ENCODE measurements at regions not wholly inside any gene's neighbourhood (a gene's known extent, or its start where the extent isn't known, plus 50 kb on each side); places are given as distances from the start of the nearest gene placed in this dataset.
"Not testable (repeated sequence)": the region's sequence is repeated elsewhere in the genome, so short reads cannot be mapped to it uniquely, and the experiment has no call there.

DNA sequence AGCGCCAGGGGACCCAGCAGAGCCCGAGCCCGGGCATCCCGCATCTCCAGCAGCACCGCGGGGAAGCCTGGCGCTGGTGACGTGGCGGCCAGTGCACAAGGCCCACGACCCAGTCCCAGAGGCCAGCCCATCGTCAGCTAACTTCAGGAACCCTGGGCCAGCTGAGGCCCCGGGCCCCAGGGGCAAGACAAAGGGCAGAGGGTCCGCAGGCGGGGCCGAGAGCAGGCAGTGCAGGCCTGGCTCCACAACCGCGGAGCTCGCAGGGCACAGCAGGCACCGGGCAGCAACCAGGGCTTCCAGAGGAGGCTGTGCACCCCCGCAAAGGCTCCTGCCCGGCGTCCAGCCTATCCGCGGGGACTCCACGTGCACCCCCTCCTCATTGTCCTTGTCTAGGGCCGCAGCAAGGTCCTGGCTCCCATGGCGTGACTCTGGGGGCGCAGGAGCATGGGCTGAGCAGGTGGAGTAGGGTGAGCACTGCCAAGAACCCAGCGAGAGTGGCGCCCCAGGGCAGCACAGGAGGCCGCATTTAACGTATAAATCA lies 352.5 kb downstream of the KCNJ18 start:
- DNase-seq; H3K27me3 ChIP-seq (replicated peaks in 2 of 5; ENCODE audit: control insufficient read depth in 4 of 5, insufficient read depth in 5 of 5, low read length in 4 of 5); CTCF ChIA-PET; H3K27ac ChIP-seq (ENCODE audit: insufficient read depth in 1 of 2, low read depth in 1 of 2, low read length in 2 of 2, poor library complexity in 1 of 2, severe bottlenecking in 2 of 2); POLR2A ChIA-PET; H3K4me3 ChIP-seq (ENCODE audit: control insufficient read depth in 1 of 7, extremely low read depth in 1 of 7, insufficient read depth in 4 of 7, low read depth in 2 of 7, low read length in 6 of 7); H3K36me3 ChIP-seq (ENCODE audit: control insufficient read depth in 4 of 4, insufficient read depth in 4 of 4, low read length in 3 of 4); H3K4me1 ChIP-seq (ENCODE audit: control extremely low read depth in 1 of 4, control insufficient read depth in 4 of 4, insufficient read depth in 4 of 4, low read length in 3 of 4); H3K9me3 ChIP-seq (ENCODE audit: control extremely low read depth in 1 of 5, control insufficient read depth in 4 of 5, insufficient read depth in 2 of 5, low read depth in 1 of 5, low read length in 4 of 5): not testable (repeated sequence)
- 74% methylated on average over 18 of the region's 32 CpGs for WGBS (ENCODE audit: insufficient coverage)

DNA sequence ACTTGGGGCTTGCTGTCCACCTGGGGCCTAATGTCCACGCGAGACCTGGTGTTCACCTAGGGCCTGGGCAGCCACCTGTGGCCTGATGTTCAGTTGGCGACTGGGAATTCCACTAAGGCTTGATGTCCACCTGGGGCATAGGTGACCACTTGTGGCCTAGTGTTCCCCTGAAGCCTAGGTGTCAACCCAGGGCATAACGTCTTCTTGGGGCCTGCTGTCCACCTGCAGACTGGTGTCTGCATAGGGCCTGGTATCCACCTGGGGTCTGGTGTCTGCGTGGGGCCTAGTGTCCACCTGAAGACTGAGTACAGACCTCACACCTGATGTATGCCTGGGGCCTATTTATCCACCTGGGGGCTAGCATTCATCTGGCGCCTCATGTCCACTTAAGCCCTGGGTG lies 355.2 kb downstream of the KCNJ18 start:
- H3K4me3 ChIP-seq (ENCODE audit: control insufficient read depth in 1 of 7, extremely low read depth in 1 of 7, insufficient read depth in 4 of 7, low read depth in 2 of 7, low read length in 6 of 7); CTCF ChIA-PET; H3K27ac ChIP-seq (ENCODE audit: insufficient read depth in 1 of 2, low read depth in 1 of 2, low read length in 2 of 2, poor library complexity in 1 of 2, severe bottlenecking in 2 of 2); H3K27me3 ChIP-seq (replicated peaks in 2 of 5; ENCODE audit: control insufficient read depth in 4 of 5, insufficient read depth in 5 of 5, low read length in 4 of 5); POLR2A ChIA-PET; H3K36me3 ChIP-seq (ENCODE audit: control insufficient read depth in 4 of 4, insufficient read depth in 4 of 4, low read length in 3 of 4); DNase-seq; H3K9me3 ChIP-seq (ENCODE audit: control extremely low read depth in 1 of 5, control insufficient read depth in 4 of 5, insufficient read depth in 2 of 5, low read depth in 1 of 5, low read length in 4 of 5); H3K4me1 ChIP-seq (ENCODE audit: control extremely low read depth in 1 of 4, control insufficient read depth in 4 of 4, insufficient read depth in 4 of 4, low read length in 3 of 4): not testable (repeated sequence)
- WGBS (ENCODE audit: insufficient coverage): 85% methylated on average over 4 of the region's 6 CpGs

GRCh38 chr17:22048226-22048625 lies 355.9 kb downstream of the KCNJ18 start:
- H3K9me3 ChIP-seq (ENCODE audit: control extremely low read depth in 1 of 5, control insufficient read depth in 4 of 5, insufficient read depth in 2 of 5, low read depth in 1 of 5, low read length in 4 of 5); H3K4me3 ChIP-seq (ENCODE audit: control insufficient read depth in 1 of 7, extremely low read depth in 1 of 7, insufficient read depth in 4 of 7, low read depth in 2 of 7, low read length in 6 of 7); POLR2A ChIA-PET; DNase-seq; H3K4me1 ChIP-seq (ENCODE audit: control extremely low read depth in 1 of 4, control insufficient read depth in 4 of 4, insufficient read depth in 4 of 4, low read length in 3 of 4); H3K36me3 ChIP-seq (ENCODE audit: control insufficient read depth in 4 of 4, insufficient read depth in 4 of 4, low read length in 3 of 4); H3K27ac ChIP-seq (ENCODE audit: insufficient read depth in 1 of 2, low read depth in 1 of 2, low read length in 2 of 2, poor library complexity in 1 of 2, severe bottlenecking in 2 of 2); H3K27me3 ChIP-seq (replicated peaks in 2 of 5; ENCODE audit: control insufficient read depth in 4 of 5, insufficient read depth in 5 of 5, low read length in 4 of 5); CTCF ChIA-PET: not testable (repeated sequence)
- 87% methylated on average over 3 of the region's 5 CpGs for WGBS (ENCODE audit: insufficient coverage)

DNA sequence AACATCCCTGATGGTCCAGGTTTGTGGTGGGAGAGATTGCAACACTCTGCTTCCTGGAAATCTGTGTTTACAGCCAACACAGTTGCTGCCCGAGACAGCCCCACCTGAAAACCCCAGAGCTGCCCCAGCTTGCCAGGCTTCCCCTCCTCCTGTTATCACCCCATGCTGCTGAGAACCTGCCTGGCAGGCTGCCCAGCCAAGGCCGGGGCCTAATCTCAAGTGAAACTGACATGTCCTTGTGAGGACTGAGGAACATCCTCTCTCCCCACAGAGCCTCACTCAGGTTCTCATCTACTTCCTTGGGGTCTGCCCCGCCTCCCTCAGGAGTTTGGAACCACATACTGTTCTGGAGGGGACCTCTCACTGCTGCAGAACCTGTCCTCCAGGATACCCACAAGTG lies 358.4 kb downstream of the KCNJ18 start:
- DNase-seq; H3K27me3 ChIP-seq (replicated peaks in 2 of 5; ENCODE audit: control insufficient read depth in 4 of 5, insufficient read depth in 5 of 5, low read length in 4 of 5); H3K4me1 ChIP-seq (ENCODE audit: control extremely low read depth in 1 of 4, control insufficient read depth in 4 of 4, insufficient read depth in 4 of 4, low read length in 3 of 4); H3K9me3 ChIP-seq (ENCODE audit: control extremely low read depth in 1 of 5, control insufficient read depth in 4 of 5, insufficient read depth in 2 of 5, low read depth in 1 of 5, low read length in 4 of 5); H3K36me3 ChIP-seq (ENCODE audit: control insufficient read depth in 4 of 4, insufficient read depth in 4 of 4, low read length in 3 of 4); POLR2A ChIA-PET; H3K27ac ChIP-seq (ENCODE audit: insufficient read depth in 1 of 2, low read depth in 1 of 2, low read length in 2 of 2, poor library complexity in 1 of 2, severe bottlenecking in 2 of 2); H3K4me3 ChIP-seq (ENCODE audit: control insufficient read depth in 1 of 7, extremely low read depth in 1 of 7, insufficient read depth in 4 of 7, low read depth in 2 of 7, low read length in 6 of 7); CTCF ChIA-PET: not testable (repeated sequence)
- no CpG with 5 or more reads among the region's 3 CpGs for WGBS (ENCODE audit: insufficient coverage)

DNA sequence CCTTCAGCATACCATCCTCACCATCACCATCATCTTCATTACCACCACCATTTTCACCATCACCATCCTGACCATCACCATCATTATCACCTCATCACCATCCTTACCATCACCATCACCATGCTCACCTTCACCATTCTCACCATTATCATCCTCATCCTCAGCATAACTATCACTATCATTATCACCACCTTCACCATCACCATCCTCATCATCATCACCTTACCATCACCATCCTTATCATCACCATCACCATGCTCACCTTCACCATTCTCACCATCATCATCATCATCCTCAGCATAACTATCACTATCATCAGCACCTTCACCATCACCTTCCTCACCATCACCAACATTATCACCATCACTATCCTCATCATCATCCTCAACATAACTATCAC lies 360.4 kb downstream of the KCNJ18 start:
- H3K36me3 ChIP-seq (ENCODE audit: control insufficient read depth in 4 of 4, insufficient read depth in 4 of 4, low read length in 3 of 4); POLR2A ChIA-PET; H3K9me3 ChIP-seq (ENCODE audit: control extremely low read depth in 1 of 5, control insufficient read depth in 4 of 5, insufficient read depth in 2 of 5, low read depth in 1 of 5, low read length in 4 of 5); H3K27me3 ChIP-seq (replicated peaks in 2 of 5; ENCODE audit: control insufficient read depth in 4 of 5, insufficient read depth in 5 of 5, low read length in 4 of 5); H3K27ac ChIP-seq (ENCODE audit: insufficient read depth in 1 of 2, low read depth in 1 of 2, low read length in 2 of 2, poor library complexity in 1 of 2, severe bottlenecking in 2 of 2); H3K4me3 ChIP-seq (ENCODE audit: control insufficient read depth in 1 of 7, extremely low read depth in 1 of 7, insufficient read depth in 4 of 7, low read depth in 2 of 7, low read length in 6 of 7); DNase-seq; H3K4me1 ChIP-seq (ENCODE audit: control extremely low read depth in 1 of 4, control insufficient read depth in 4 of 4, insufficient read depth in 4 of 4, low read length in 3 of 4); CTCF ChIA-PET: not testable (repeated sequence)

DNA sequence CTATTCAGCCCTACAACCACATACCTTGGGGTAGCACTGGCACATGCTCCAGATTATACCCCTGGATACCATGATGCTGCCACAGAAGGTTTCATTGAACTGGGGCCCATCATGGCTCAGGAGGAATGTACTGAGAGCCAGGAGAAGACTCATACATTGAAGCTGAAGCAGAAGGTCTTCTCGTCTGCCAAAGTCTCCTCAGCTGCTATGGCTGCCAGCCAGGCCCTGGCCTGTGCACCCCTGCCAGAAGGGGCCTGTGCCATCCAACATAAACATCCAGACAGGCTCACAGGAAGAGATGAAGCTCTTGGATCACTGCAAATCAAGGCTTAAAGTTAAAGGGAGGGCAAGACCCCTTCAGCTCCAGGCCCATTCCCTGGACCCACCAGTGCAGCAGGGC lies 364.2 kb downstream of the KCNJ18 start:
- H3K9me3 ChIP-seq (ENCODE audit: control extremely low read depth in 1 of 5, control insufficient read depth in 4 of 5, insufficient read depth in 2 of 5, low read depth in 1 of 5, low read length in 4 of 5); POLR2A ChIA-PET; H3K36me3 ChIP-seq (ENCODE audit: control insufficient read depth in 4 of 4, insufficient read depth in 4 of 4, low read length in 3 of 4); H3K27ac ChIP-seq (ENCODE audit: insufficient read depth in 1 of 2, low read depth in 1 of 2, low read length in 2 of 2, poor library complexity in 1 of 2, severe bottlenecking in 2 of 2); CTCF ChIA-PET; DNase-seq; H3K27me3 ChIP-seq (replicated peaks in 2 of 5; ENCODE audit: control insufficient read depth in 4 of 5, insufficient read depth in 5 of 5, low read length in 4 of 5); H3K4me3 ChIP-seq (ENCODE audit: control insufficient read depth in 1 of 7, extremely low read depth in 1 of 7, insufficient read depth in 4 of 7, low read depth in 2 of 7, low read length in 6 of 7); H3K4me1 ChIP-seq (ENCODE audit: control extremely low read depth in 1 of 4, control insufficient read depth in 4 of 4, insufficient read depth in 4 of 4, low read length in 3 of 4): not testable (repeated sequence)
- 71% methylated on average over 1 of the region's 1 CpG for WGBS (ENCODE audit: insufficient coverage)

DNA sequence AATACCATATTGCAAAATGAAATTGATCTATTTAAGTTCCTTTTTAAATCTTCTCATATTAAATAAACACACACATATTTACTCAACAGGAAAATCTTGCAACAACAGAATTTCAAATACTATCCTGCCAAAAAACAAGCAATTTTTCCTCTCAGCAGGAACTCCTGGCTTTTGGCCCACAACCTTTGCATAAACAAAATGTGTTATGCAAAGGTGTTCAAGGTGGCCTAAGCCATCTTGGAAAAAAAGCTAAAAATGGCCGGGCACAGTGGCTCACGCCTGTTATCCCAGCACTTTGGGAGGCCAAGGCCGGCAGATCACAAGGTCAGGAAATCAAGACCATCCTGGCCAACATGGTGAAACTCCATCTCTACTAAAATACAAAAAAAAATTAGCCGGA lies 383.6 kb downstream of the KCNJ18 start:
- H3K4me1 ChIP-seq (ENCODE audit: control extremely low read depth in 1 of 4, control insufficient read depth in 4 of 4, insufficient read depth in 4 of 4, low read length in 3 of 4); CTCF ChIA-PET; DNase-seq; POLR2A ChIA-PET; H3K4me3 ChIP-seq (ENCODE audit: control insufficient read depth in 1 of 7, extremely low read depth in 1 of 7, insufficient read depth in 4 of 7, low read depth in 2 of 7, low read length in 6 of 7); H3K36me3 ChIP-seq (ENCODE audit: control insufficient read depth in 4 of 4, insufficient read depth in 4 of 4, low read length in 3 of 4); H3K27ac ChIP-seq (ENCODE audit: insufficient read depth in 1 of 2, low read depth in 1 of 2, low read length in 2 of 2, poor library complexity in 1 of 2, severe bottlenecking in 2 of 2); H3K27me3 ChIP-seq (replicated peaks in 2 of 5; ENCODE audit: control insufficient read depth in 4 of 5, insufficient read depth in 5 of 5, low read length in 4 of 5); H3K9me3 ChIP-seq (ENCODE audit: control extremely low read depth in 1 of 5, control insufficient read depth in 4 of 5, insufficient read depth in 2 of 5, low read depth in 1 of 5, low read length in 4 of 5): not testable (repeated sequence)
- WGBS (ENCODE audit: insufficient coverage): no CpG with 5 or more reads among the region's 4 CpGs

DNA sequence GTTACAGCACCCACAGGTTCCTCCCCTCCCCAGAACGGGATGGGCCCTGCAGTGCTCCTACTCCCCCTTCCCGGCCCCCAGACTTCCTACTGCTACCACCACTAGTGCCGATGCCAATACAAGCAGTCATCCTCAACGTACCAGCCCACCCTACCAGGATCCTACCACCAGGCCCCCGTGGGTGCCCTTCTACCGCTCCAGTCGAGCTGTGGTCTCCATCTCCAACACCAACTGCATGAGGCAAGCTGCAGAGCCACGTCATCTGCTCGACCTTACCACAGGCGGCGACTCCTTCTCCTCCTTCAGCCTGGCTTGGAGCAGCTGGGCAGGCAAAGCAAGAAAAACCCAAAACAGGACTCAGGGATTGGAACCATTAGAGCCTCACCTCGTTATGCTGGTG lies 396.3 kb downstream of the KCNJ18 start:
- H3K27me3 ChIP-seq (replicated peaks in 2 of 5; ENCODE audit: control insufficient read depth in 4 of 5, insufficient read depth in 5 of 5, low read length in 4 of 5); H3K27ac ChIP-seq (ENCODE audit: insufficient read depth in 1 of 2, low read depth in 1 of 2, low read length in 2 of 2, poor library complexity in 1 of 2, severe bottlenecking in 2 of 2); POLR2A ChIA-PET; H3K9me3 ChIP-seq (ENCODE audit: control extremely low read depth in 1 of 5, control insufficient read depth in 4 of 5, insufficient read depth in 2 of 5, low read depth in 1 of 5, low read length in 4 of 5); DNase-seq; H3K4me3 ChIP-seq (ENCODE audit: control insufficient read depth in 1 of 7, extremely low read depth in 1 of 7, insufficient read depth in 4 of 7, low read depth in 2 of 7, low read length in 6 of 7); H3K4me1 ChIP-seq (ENCODE audit: control extremely low read depth in 1 of 4, control insufficient read depth in 4 of 4, insufficient read depth in 4 of 4, low read length in 3 of 4); H3K36me3 ChIP-seq (ENCODE audit: control insufficient read depth in 4 of 4, insufficient read depth in 4 of 4, low read length in 3 of 4); CTCF ChIA-PET: not testable (repeated sequence)
- 84% methylated on average over 8 of the region's 12 CpGs for WGBS (ENCODE audit: insufficient coverage)

Data from common myeloid progenitor, CD34-positive (primary cell).